Fibroblast of mammary gland (primary cell): ENCODE measurements at regions not wholly inside any gene's neighbourhood (a gene's known extent, or its start where the extent isn't known, plus 50 kb on each side); places are given as distances from the start of the nearest gene placed in this dataset.

Experiments used
- DNase-seq: peaks from one replicate; pipeline ENCODE4 v3.0.0-alpha.2; 2010; ENCODE audit warnings: low read depth
- H3K4me3 ChIP-seq: 2 replicates; pipeline ENCODE4 v1.5.1; 2011; ENCODE audit warnings: low read depth, mild to moderate bottlenecking, low read length, moderate library complexity; ENCODE audit not compliant: control insufficient read depth
- TF ChIP-seq, protein P1 (sequence below): conservative IDR thresholded peaks from 2 replicates; pipeline ENCODE4 v1.5.1; 2011; ENCODE audit warnings: low read depth, low read length, inconsistent platforms; ENCODE audit not compliant: control insufficient read depth, insufficient read depth

DNA sequence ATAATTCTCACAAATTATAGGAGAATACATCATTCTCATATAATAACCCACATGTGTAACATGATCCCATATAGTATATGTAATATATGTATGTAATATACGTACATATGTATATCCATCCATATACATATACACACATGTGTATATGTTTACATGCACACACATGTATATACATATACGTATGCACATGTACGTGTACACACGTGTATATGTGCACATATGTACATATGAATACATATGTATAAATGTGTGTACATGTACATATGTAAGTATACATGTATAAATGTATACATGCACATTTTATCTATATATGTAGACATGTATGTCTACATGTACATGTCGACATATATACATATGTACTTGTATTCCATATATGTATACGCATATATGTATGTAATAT, 288.8 kb downstream of the NPIPA8 start:
- TF ChIP-seq, protein P1, sequence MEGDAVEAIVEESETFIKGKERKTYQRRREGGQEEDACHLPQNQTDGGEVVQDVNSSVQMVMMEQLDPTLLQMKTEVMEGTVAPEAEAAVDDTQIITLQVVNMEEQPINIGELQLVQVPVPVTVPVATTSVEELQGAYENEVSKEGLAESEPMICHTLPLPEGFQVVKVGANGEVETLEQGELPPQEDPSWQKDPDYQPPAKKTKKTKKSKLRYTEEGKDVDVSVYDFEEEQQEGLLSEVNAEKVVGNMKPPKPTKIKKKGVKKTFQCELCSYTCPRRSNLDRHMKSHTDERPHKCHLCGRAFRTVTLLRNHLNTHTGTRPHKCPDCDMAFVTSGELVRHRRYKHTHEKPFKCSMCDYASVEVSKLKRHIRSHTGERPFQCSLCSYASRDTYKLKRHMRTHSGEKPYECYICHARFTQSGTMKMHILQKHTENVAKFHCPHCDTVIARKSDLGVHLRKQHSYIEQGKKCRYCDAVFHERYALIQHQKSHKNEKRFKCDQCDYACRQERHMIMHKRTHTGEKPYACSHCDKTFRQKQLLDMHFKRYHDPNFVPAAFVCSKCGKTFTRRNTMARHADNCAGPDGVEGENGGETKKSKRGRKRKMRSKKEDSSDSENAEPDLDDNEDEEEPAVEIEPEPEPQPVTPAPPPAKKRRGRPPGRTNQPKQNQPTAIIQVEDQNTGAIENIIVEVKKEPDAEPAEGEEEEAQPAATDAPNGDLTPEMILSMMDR: no peak
- DNase-seq: no peak
- H3K4me3 ChIP-seq: no peak overlapping the region

DNA sequence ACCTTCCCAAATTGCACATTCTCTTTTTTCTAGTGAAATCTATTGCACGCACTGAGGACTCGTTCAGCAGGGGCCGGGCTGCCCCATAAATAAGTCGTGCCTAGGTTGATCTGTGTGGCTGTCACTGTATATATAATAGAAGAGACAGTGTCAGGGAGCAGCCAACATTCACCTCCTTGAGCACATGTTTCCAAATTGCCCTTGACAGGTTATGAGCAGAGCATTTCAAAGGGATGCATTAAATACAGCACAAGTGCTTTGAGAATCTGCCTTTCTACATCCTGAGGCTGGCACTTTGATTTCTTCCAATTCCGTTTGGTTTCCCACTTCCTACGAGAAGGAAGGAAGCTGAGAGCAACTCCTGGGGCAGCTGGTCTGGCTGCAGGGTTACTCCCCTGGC, 291.2 kb downstream of the NPIPA8 start:
- DNase-seq: no peak
- TF ChIP-seq, protein P1: no peak
- H3K4me3 ChIP-seq: no peak overlapping the region

DNA sequence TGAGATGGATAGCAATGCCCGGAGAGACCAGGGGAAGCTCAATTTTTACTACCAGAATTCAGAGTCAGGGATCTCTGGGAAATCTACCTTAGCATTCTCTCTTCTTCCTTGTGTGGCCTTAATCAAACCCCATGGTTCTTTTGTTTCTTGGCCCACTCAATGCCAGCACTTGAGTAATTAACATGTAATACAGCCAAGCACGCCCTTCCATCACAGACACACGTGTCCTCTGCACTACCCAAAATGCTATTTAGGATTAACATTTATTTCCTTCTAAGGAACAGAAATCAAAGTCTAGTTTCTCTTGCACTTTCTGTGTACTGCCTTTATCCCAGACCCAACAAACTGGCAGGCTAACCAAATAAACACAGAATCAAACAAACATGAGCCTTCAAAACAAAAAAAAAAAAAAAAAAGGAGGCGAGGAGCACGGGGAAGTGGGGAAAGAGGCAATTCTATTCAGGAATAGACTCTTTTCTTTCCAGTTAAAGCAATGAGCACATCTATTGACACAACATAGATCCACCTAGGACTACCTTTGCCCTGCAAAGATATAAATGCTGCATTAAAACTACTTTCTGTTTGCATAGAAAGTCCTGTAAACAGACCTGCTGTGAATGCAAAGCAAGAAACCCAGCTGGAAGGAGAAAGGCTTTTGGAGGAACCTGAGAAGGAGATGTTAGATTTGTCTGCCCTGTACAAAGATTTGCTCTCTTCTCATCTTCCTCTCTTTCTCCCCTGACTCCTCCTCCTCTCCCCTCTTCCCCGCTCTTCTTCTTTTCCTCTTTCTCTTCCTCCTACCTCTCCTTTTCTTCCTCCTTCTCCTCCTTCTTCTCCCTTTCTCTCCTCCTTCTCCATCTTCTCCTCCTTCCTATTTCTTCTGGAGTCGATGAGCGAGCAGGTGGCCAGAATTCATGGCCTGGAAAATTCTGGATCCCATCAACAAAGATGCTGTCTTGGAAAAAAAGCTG, 294.4 kb downstream of the NPIPA8 start:
- DNase-seq: no peak
- no peak overlapping the region for H3K4me3 ChIP-seq
- TF ChIP-seq, protein P1: no peak

DNA sequence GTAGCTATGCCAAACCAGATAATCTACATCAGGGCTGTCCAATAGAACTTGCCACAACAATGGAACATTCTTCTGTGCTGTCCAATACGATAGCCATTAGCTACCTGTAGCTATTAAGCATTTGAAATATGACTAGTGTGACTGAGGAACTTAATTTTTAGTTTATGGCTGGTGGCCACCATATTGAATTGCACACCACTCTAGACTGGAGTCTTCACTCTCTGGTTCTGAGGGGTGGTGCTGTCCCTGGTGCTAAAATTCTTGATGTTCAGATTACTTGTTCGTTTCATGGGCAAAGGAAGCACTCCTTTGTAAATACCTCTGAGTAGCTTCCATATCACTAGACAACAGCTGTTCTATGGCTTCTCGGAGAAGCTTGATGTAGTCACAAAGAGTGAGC, 296.6 kb downstream of the NPIPA8 start:
- DNase-seq: no peak
- TF ChIP-seq, protein P1: no peak
- no peak overlapping the region for H3K4me3 ChIP-seq

DNA sequence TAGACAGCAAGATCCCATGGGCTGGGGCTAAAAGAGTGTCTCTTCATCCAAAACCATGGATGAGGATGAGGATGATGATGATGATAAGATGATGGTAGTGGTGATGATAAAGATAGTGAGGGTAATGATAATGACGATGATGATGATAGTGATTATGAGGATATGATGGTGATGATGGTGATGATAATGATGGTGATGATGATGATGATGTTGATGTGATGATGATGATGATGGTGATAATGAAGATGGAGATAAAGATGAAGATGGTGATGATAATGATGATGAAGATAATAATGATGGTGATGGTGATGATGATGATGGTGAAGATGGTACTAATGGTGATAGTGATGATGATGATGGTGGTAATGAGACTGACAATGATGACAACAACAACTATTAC, 299.5 kb downstream of the NPIPA8 start:
- H3K4me3 ChIP-seq: no peak overlapping the region
- no peak for DNase-seq
- TF ChIP-seq, protein P1: no peak

DNA sequence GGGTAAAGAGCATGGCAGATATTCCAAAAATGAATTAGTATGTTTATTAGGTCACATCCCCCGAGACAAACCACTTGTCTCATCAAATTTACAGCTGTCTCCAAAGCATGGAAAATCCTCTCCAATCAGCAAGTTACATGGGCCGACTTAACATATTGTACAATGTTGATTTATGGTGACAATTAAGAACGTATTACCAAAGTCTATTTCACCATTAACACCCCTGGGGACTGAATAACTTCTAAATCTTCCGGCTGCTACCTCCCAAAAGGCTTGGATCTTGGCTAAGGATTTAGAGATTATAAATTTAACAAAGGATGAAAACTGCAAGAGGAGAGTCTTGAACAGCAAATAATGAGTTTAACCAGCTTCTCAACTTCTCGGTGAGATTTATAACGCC, 311.9 kb downstream of the NPIPA8 start:
- no peak overlapping the region for H3K4me3 ChIP-seq
- TF ChIP-seq, protein P1: no peak
- no peak for DNase-seq
